Endothelial cell of umbilical vein (primary cell): ENCODE measurements at regions not wholly inside any gene's neighbourhood (a gene's known extent, or its start where the extent isn't known, plus 50 kb on each side); places are given as distances from the start of the nearest gene placed in this dataset.

Experiments used
- BruUV-seq: library from RNA; stranded (reverse); fragments of 400-500 nt; replicated peaks from 2 replicates; lab custom pipeline; 2021; lab: Mats Ljungman, UMichigan
- CTCF ChIA-PET: fragments of 300-600, 350-600 bp; sonication (Branson Sonifier 250); formaldehyde crosslinking; loops from one replicate; lab custom pipeline; 2021; ENCODE audit warnings: antibody characterized with exemption, inconsistent platforms; lab: Charles Lee
- POLR2A ChIA-PET: fragments of 300-600, 350-600 bp; sonication (Branson Sonifier 250); formaldehyde crosslinking; loops from one replicate; lab custom pipeline; 2021; ENCODE audit warnings: antibody characterized with exemption, inconsistent platforms; lab: Charles Lee
- DNase-seq: peaks from one replicate; pipeline ENCODE4 v3.0.0-alpha.2; 2011; ENCODE audit warnings: low read depth, low spot score
- FAIRE-seq: peaks from 2 replicates; lab custom pipeline; 2011; peaks lifted over from hg19 to GRCh38; lab: Jason Lieb, UNC
- H2AFZ ChIP-seq: 2 replicates; pipeline ENCODE4 v1.6.0; 2012; ENCODE audit warnings: low read depth, low read length, control low read depth, inconsistent platforms
- H3K27ac ChIP-seq: 2 replicates; pipeline ENCODE4 v1.5.1; 2011; ENCODE audit warnings: low read depth, mild to moderate bottlenecking, control low read depth, low read length, moderate library complexity; ENCODE audit not compliant: insufficient read depth
- H3K27me3 ChIP-seq, 2 experiments: 2 replicates each; pipeline versions ENCODE4 v1.6.0 to v1.6.1; 2011; ENCODE audit warnings: low read length in 2 of 2, mixed read lengths in 1 of 2; ENCODE audit not compliant: control insufficient read depth in 2 of 2, insufficient read depth in 2 of 2
- H3K36me3 ChIP-seq, 2 experiments: 2 replicates in 1 of 2; 3 replicates in 1 of 2; pipeline ENCODE4 v1.5.1; 2011; ENCODE audit warnings: low read length in 2 of 2, mild to moderate bottlenecking in 1 of 2, moderate library complexity in 1 of 2; ENCODE audit not compliant: control insufficient read depth in 2 of 2, insufficient read depth in 2 of 2; ENCODE audit errors: extremely low read depth in 1 of 2
- H3K4me1 ChIP-seq: 3 replicates; pipeline ENCODE4 v1.5.1; 2011; ENCODE audit warnings: mild to moderate bottlenecking, low read length; ENCODE audit not compliant: control insufficient read depth, insufficient read depth; ENCODE audit errors: extremely low read depth
- H3K4me2 ChIP-seq: 2 replicates; pipeline ENCODE4 v1.6.1; 2011; ENCODE audit warnings: low read length, control low read depth, mixed read lengths; ENCODE audit not compliant: insufficient read depth
- H3K4me3 ChIP-seq, 3 experiments: fragments of 200-600 bp in 1 of 3; sonication (generic), shearing (Covaris generic) in 1 of 3; replicated peaks in 1 of 3; 2 replicates each; pipeline ENCODE4 v1.5.1; 2011 to 2016; ENCODE audit warnings: control low read depth in 3 of 3, low read length in 3 of 3, mild to moderate bottlenecking in 2 of 3, inconsistent platforms in 1 of 3, low read depth in 1 of 3, moderate library complexity in 1 of 3; ENCODE audit not compliant: insufficient read depth in 1 of 3
- H3K79me2 ChIP-seq: 2 replicates; pipeline ENCODE4 v1.6.0; 2012; ENCODE audit warnings: low read length, inconsistent platforms; ENCODE audit not compliant: control insufficient read depth, insufficient read depth
- H3K9ac ChIP-seq: replicated peaks from 2 replicates; pipeline ENCODE3; 2011; ENCODE audit warnings: low read length, control low read depth; ENCODE audit not compliant: insufficient read depth; ENCODE audit errors: extremely low read depth
- H3K9me1 ChIP-seq: replicated peaks from 3 replicates; pipeline ENCODE4 v1.6.0; 2011; ENCODE audit warnings: mild to moderate bottlenecking, low read length; ENCODE audit not compliant: control insufficient read depth, insufficient read depth; ENCODE audit errors: extremely low read depth
- H3K9me3 ChIP-seq: replicated peaks from 2 replicates; pipeline ENCODE4 v1.5.1; 2012; ENCODE audit warnings: low read length, inconsistent platforms; ENCODE audit not compliant: control insufficient read depth, insufficient read depth
- H4K20me1 ChIP-seq: replicated peaks from 2 replicates; pipeline ENCODE3; 2011; ENCODE audit warnings: mild to moderate bottlenecking, low read length; ENCODE audit not compliant: control insufficient read depth, insufficient read depth; ENCODE audit errors: extremely low read depth
- CTCF ChIP-seq, 2 donors: IDR thresholded peaks; 1 replicate in 1 of 2; 2 replicates in 1 of 2; pipeline ENCODE4 v1.5.1; 2011; ENCODE audit warnings: low read length in 2 of 2, mild to moderate bottlenecking in 2 of 2, moderate library complexity in 2 of 2, control low read depth in 1 of 2, inconsistent platforms in 1 of 2, low read depth in 1 of 2; ENCODE audit not compliant: insufficient read depth in 1 of 2; ENCODE audit errors: extremely low read depth in 1 of 2
- EZH2 ChIP-seq: IDR thresholded peaks from 2 replicates; pipeline ENCODE4 v1.6.1; 2012; ENCODE audit warnings: borderline replicate concordance, low read depth, mild to moderate bottlenecking, moderate library complexity, low read length, inconsistent platforms; ENCODE audit not compliant: severe bottlenecking
- FOS ChIP-seq: IDR thresholded peaks from 2 replicates; pipeline ENCODE4 v1.6.1; 2011; ENCODE audit warnings: mild to moderate bottlenecking, low read length, moderate library complexity, borderline replicate concordance; ENCODE audit not compliant: insufficient read depth
- GATA2 ChIP-seq: IDR thresholded peaks from 2 replicates; pipeline ENCODE4 v1.7.0; 2011; ENCODE audit warnings: low read depth, mild to moderate bottlenecking, moderate library complexity, mixed read lengths, low read length; ENCODE audit not compliant: insufficient read length, insufficient read depth
- JUN ChIP-seq: IDR thresholded peaks from 2 replicates; pipeline ENCODE4 v1.6.1; 2011; ENCODE audit warnings: borderline replicate concordance, low read depth; ENCODE audit not compliant: insufficient read length, insufficient read depth
- MYC ChIP-seq: IDR thresholded peaks from one replicate; pipeline ENCODE4 v1.6.1; 2011; ENCODE audit warnings: mild to moderate bottlenecking, low read depth, low read length
- POLR2A ChIP-seq: IDR thresholded peaks from 2 replicates; pipeline ENCODE4 v1.6.1; 2012; ENCODE audit warnings: low read depth, mild to moderate bottlenecking, control low read depth, low read length
- POLR2AphosphoS5 ChIP-seq: IDR thresholded peaks from 2 replicates; pipeline ENCODE4 v1.6.1; 2012; ENCODE audit warnings: low read depth, mild to moderate bottlenecking, control low read depth, low read length, moderate library complexity; ENCODE audit not compliant: insufficient read depth
- dilution Hi-C: fragments of 300-500 bp; cut with MboI; formaldehyde crosslinking; loops from one replicate; pipeline ENCODE4 v1.15.0; 2019; ENCODE audit warnings: low sequenced_read_pairs; ENCODE audit not compliant: extremely low pct_ligation_motif_present
- intact Hi-C: fragments of 100-400 bp; cut with micrococcal nuclease; formaldehyde crosslinking; loops from one replicate; pipeline ENCODE4 v1.10.0; 2022
- TF ChIP-seq, protein P1 (sequence below): IDR thresholded peaks from 2 replicates; pipeline ENCODE4 v1.6.1; 2011; ENCODE audit not compliant: insufficient read depth, insufficient read length

- POLR2A ChIA-PET: no interaction called here
- Histone ChIP-seq H3K27me3 (no peaks in the 10 kb centered on the region), H3K27ac (no peak overlapping the region), H3K4me3 (no peak overlapping the region), H4K20me1 (no peaks in the 10 kb centered on the region), H3K4me1 (no peaks in the 10 kb centered on the region), H3K9me1 (no peaks in the 10 kb centered on the region), H3K79me2 (no peaks in the 10 kb centered on the region), H3K4me2 (no peak overlapping the region), H3K36me3 (no peaks in the 10 kb centered on the region), H3K9ac (no peak overlapping the region), H3K9me3 (no peaks in the 10 kb centered on the region), H2AFZ (no peak overlapping the region)
- intact Hi-C loops (no loop called here), dilution Hi-C loops (no loop called here)
- FAIRE-seq: no peak
- no TSS peak for BruUV-seq
- TF ChIP-seq POLR2A: no peak
- TF ChIP-seq CTCF (IDR thresholded peaks at IDR 0.05; ENCODE audit: extremely low read depth in 1 of 2, insufficient read depth in 1 of 2, low read depth in 1 of 2, low read length in 2 of 2): no peak
- TF ChIP-seq MYC: no peak
- TF ChIP-seq POLR2AphosphoS5: no peak
- no peak for TF ChIP-seq EZH2
- TF ChIP-seq JUN: no peak
- TF ChIP-seq FOS: no peak
- TF ChIP-seq, protein P1, sequence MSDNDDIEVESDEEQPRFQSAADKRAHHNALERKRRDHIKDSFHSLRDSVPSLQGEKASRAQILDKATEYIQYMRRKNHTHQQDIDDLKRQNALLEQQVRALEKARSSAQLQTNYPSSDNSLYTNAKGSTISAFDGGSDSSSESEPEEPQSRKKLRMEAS: no peak
- no peak for TF ChIP-seq GATA2
- no peak for DNase-seq
- CTCF ChIA-PET: no interaction called here
These were observed 341.6 kb upstream of the HAND2 start for GRCh38 chr4:173871643-173872042.
